H54 (cell line): ENCODE measurements at regions not wholly inside any gene's neighbourhood (a gene's known extent, or its start where the extent isn't known, plus 50 kb on each side); places are given as distances from the start of the nearest gene placed in this dataset.

Experiments used
- DNase-seq: peaks from one replicate; pipeline ENCODE4 v3.0.0; 2011; ENCODE audit warnings: low spot score, mixed read lengths; ENCODE audit not compliant: insufficient read length
- FAIRE-seq: peaks from 3 replicates; lab custom pipeline; 2011; peaks lifted over from hg19 to GRCh38; lab: Jason Lieb, UNC
- POLR2A ChIP-seq: IDR thresholded peaks from 2 replicates; pipeline ENCODE4 v1.6.1; 2011; ENCODE audit warnings: low read depth, mild to moderate bottlenecking, low read length

- TF ChIP-seq POLR2A: no peak
- no peak for DNase-seq
- no peak for FAIRE-seq
Observed at GRCh38 chr17:71257096-71257495, 863.7 kb upstream of the SOX9 start.

DNA sequence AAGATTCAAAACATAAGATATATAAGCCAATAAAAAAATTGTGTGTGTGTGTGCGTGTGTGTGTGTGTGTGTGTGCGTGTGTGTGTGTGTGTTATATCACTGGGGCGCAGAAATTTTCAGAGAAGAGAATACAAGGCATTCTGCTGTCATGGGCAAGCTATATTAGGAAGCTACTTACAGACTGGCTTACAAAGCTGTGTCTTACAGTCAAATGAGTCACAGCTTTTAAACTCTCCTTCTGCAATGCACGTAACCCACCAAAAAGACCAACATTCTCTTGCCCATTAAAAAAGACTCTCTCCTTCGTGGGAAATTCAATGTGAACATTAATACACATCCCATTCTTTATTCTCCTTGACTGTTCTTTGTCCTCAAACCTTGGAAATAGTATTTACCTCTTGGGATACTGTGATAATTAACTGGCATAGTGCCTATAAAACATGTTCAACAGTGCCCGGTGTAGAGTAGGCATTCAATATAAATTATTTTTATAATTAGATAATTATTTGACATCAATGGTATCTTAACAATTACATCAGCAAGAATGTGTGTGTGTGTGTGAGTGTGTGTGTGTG, 860.4 kb upstream of the SOX9 start:
- TF ChIP-seq POLR2A: no peak
- DNase-seq (no peak), FAIRE-seq (peak; percentile 78)

DNA sequence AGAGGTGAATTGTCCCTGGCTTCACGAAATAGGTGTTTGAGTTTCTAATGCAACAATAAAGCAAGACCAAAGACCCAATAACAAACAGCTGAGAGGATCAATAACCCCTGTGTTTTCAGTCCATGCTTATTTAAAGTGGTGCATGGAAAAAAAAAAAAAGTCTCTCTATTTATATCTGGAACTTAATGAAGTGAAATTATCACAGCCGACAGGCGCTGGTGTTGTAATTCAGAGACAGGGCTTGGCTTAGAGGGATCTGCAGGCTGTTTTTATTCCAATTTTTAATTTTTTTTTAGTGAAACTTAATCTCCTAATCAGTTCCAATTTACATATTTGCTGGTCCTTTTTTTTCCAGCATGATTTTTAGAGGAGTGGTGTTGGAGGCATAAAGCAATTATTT, 858.2 kb upstream of the SOX9 start:
- no peak for FAIRE-seq
- DNase-seq: no peak
- TF ChIP-seq POLR2A: no peak

- DNase-seq (no peak), FAIRE-seq (no peak)
- TF ChIP-seq POLR2A: no peak
Observed at GRCh38 chr17:71267668-71268067, 853.2 kb upstream of the SOX9 start.

DNA sequence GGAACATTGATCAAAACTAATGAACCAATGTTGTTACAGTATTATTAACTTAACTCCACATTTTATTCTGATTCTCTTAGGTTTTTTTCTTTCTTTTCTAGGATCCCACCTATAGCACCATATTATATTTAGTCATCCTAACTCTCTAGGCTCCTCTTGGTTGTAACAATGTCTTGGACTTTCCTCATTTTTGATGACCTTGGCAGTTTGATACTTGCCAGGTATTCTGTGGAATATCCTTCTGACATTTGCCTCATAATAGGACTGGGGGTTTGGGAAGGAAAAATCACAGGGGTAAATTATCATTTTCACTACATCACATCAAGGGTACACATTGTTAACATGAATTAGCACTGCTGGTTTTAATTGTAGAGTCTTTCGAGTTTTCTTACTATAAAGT, 851.6 kb upstream of the SOX9 start:
- no peak for DNase-seq
- FAIRE-seq: no peak
- TF ChIP-seq POLR2A: no peak

DNA sequence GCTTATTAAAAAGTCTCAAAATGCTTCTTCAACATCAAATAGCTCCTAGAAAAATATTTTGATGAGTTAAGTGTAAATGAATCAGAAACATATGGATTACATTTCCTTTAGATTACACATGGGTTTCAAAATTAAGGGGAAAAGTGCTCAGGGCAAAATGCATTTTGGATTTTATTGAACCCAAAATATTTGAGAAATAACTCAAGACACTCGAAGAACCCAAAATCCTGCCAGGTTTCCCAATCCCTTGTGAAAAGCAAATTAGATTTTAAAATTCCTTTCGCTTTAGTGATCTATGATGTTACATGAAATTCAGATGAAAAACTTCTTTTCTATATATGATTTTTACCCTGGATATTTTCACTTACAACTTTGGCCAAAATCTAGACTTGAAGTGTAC, 847.4 kb upstream of the SOX9 start:
- no peak for TF ChIP-seq POLR2A

GRCh38 chr17:71276079-71276478, 844.7 kb upstream of the SOX9 start:
- DNase-seq: no peak
- no peak for TF ChIP-seq POLR2A
- FAIRE-seq: no peak

More for the DNA sequence above, 847.4 kb upstream of the SOX9 start:
- no peak for FAIRE-seq
- DNase-seq: no peak

- FAIRE-seq (no peak), DNase-seq (no peak)
- no peak for TF ChIP-seq POLR2A
Observed at GRCh38 chr17:71283486-71283885, 837.3 kb upstream of the SOX9 start.

- FAIRE-seq (no peak), DNase-seq (no peak)
- TF ChIP-seq POLR2A: no peak
Observed at GRCh38 chr17:71284032-71284755, 836.6 kb upstream of the SOX9 start.

DNA sequence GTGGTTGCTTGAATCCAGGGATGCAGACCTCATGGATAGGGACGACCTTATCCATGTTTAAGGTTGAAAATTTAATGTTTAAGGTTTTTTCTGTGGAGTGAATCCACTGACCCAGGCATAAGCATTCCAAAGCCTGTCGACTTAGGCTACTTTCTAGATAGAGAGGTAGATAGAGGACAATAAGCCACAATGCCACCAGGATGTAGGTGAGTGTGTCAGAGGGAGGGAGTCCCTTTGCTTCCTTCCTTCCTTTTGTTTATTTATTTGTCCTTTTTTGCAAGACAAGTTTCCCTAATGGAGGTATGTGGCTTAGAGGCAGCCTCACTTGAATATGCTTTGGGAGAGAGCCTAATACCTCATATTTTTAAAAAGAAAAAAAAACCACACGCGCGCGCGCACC, 834.2 kb upstream of the SOX9 start:
- no peak for FAIRE-seq
- DNase-seq: no peak
- no peak for TF ChIP-seq POLR2A

- DNase-seq (no peak), FAIRE-seq (no peak)
- no peak for TF ChIP-seq POLR2A
Observed at GRCh38 chr17:71287071-71287823, 833.6 kb upstream of the SOX9 start.

DNA sequence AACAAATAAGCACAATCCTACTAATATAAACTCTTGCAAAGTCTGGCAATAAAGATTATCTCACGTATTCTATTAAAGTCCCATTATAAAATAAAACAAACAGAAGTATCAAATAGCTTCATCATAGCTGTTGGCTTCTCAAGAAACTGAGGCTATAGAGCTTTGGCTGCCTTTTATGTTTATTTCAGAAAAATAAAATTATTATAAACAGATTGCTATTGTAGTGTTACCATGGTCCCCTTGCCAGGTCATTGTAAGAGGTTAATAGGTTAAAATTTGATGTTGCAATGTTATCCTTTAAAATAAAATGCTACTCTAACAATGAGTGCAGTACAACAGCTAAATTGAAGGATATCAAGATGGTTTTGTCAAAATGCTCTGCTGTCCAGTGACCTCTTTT, 828.8 kb upstream of the SOX9 start:
- no peak for FAIRE-seq
- no peak for DNase-seq
- no peak for TF ChIP-seq POLR2A

DNA sequence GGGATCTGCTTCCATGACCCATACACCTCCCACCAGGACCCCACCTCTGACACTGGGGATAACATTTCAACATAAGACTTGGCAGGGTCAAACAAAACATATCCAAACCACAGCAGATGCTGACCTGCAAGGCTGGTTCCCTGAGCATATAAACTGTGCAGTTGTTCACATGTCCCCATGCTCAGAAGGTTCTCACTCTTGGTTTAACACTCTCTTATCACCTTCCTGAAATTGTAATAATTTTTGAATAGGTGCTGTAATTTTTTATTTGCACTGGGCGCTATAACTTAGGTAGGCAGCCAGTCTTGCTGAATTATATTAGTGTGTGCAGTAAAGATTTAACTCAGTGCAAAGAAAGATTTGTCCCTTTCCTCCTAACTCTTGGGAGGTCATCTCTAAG, 824.8 kb upstream of the SOX9 start:
- no peak for TF ChIP-seq POLR2A
- no peak for DNase-seq
- FAIRE-seq: no peak

- FAIRE-seq (no peak), DNase-seq (no peak)
- TF ChIP-seq POLR2A: no peak
Observed at GRCh38 chr17:71301063-71301462, 819.8 kb upstream of the SOX9 start.
